ENCODE measurements at regions not wholly inside any gene's neighbourhood (a gene's known extent, or its start where the extent isn't known, plus 50 kb on each side); places are given as distances from the start of the nearest gene placed in this dataset.

- TF ChIP-seq POLR2A (IDR thresholded peaks at IDR 0.05) (no peak), CTCF (IDR thresholded peaks at IDR 0.05) (no peak)
Measured at GRCh38 chr19:30630289-30631032, 258.3 kb downstream of the ZNF536 start.
